ENCODE measurements at regions not wholly inside any gene's neighbourhood (a gene's known extent, or its start where the extent isn't known, plus 50 kb on each side); places are given as distances from the start of the nearest gene placed in this dataset.

- DNase-seq, result no peak
These were observed 50.3 kb upstream of the ST3GAL5 start for GRCh38 chr2:85939131-85939530.
